ENCODE measurements at regions not wholly inside any gene's neighbourhood (a gene's known extent, or its start where the extent isn't known, plus 50 kb on each side); places are given as distances from the start of the nearest gene placed in this dataset.

DNA sequence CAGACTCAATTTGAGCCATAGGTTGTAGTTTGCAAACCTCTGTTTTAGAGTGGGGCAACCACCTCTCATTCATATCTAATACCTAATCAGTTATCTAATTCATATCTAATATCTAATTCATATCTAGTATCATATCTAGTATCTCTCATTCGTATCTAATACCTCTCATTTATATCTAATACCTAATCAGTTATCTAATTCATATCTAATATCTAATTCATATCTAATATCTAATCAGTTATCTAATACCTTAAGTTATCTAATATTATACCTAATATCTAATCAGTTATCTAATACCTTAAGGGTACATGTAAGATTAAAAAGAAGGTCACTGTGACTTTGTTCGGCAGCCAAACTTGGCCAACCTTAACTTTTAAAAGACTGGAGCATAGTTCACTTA is 403.4 kb upstream of the MMADHC start:
- Mint-ChIP-seq H3K4me3 (no peak overlapping the region), H3K9me3 (no peaks in the 10 kb centered on the region), H3K27me3 (ENCODE audit: low read depth, poor library complexity) (peaks cover 3% of the 10 kb centered on the region), H3K27ac (no peak overlapping the region), H3K4me1 (peaks cover 8% of the 10 kb centered on the region), H3K36me3 (ENCODE audit: low read depth) (no peaks in the 10 kb centered on the region)
- DNase-seq, result no peak
- TF ChIP-seq, protein P1, sequence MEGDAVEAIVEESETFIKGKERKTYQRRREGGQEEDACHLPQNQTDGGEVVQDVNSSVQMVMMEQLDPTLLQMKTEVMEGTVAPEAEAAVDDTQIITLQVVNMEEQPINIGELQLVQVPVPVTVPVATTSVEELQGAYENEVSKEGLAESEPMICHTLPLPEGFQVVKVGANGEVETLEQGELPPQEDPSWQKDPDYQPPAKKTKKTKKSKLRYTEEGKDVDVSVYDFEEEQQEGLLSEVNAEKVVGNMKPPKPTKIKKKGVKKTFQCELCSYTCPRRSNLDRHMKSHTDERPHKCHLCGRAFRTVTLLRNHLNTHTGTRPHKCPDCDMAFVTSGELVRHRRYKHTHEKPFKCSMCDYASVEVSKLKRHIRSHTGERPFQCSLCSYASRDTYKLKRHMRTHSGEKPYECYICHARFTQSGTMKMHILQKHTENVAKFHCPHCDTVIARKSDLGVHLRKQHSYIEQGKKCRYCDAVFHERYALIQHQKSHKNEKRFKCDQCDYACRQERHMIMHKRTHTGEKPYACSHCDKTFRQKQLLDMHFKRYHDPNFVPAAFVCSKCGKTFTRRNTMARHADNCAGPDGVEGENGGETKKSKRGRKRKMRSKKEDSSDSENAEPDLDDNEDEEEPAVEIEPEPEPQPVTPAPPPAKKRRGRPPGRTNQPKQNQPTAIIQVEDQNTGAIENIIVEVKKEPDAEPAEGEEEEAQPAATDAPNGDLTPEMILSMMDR (IDR thresholded peaks at IDR 0.05), result no peak

DNA sequence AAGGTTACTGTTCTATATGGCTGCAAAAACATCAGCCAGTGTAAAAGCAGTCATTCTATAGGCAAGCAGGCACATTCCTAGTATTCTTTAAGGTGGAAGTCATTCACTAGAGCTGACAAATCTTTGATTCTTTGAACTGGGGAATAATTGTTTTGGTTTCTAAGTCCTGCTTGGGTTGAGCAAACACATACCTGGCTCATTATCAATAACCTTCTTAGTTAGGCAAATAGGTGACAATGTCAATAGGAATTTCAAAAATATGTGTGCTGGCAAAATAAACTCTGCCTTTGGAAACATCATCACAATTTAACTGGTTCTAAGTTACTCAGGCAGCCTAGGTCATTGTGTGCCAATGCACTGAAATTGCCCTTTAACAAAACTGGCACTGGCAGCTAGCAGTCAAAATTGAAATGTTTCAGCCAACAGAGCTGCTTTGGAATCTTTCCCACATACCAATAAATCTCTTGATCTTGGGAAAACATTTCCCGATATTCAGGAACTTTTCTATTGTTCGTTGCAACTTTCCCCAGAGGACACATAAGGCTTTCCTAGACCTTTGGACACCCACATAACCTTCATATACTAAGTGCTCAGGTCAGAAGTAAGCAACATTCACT is 402.0 kb upstream of the MMADHC start:
- Mint-ChIP-seq H3K4me1 (peaks cover 4% of the 10 kb centered on the region), H3K9me3 (no peaks in the 10 kb centered on the region), H3K27me3 (ENCODE audit: low read depth, poor library complexity) (peaks cover 3% of the 10 kb centered on the region), H3K4me3 (no peak overlapping the region), H3K36me3 (ENCODE audit: low read depth) (no peaks in the 10 kb centered on the region), H3K27ac (no peak overlapping the region)
- no peak for DNase-seq
- TF ChIP-seq, protein P1 (IDR thresholded peaks at IDR 0.05), result no peak

DNA sequence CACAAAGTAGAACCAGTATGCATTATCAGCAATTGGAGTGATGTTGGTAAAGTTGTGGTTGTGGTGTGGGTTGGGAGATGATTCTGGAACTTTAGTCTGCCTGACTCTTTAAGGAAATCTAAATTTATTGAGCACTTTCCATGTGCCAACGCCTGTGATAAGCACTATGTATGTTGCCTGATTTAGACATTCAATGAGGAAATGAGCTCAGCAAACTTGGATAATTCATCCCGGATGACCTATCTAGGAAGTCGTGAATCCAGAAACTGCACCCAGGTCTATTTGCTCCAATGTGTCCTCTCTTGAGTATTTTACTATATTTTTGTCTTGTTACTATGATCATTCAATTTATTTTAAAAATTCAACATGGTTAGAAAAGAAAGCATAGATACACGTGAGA is 400.8 kb upstream of the MMADHC start:
- TF ChIP-seq, protein P1 (IDR thresholded peaks at IDR 0.05), result no peak
- Mint-ChIP-seq H3K4me1 (no peaks in the 10 kb centered on the region), H3K9me3 (no peaks in the 10 kb centered on the region)

DNA sequence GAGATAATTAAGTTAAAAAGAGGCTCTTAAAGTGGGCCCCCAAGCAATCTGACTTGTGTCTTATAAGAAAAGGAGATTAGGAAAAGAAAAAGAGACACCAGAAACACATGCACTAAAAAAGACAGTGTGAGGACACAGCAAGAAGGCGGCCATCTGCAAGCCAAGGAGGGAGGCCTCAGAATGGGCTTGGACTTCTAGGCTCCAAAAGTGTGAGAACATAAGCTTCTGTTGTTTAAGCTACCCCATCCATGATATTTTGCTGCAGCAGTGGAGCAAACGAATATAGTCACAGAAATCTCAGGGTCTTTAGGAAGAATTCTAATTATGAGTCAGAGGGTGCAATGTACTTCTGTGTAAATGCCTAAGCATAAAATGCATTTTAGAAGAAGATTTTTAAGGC is 399.3 kb upstream of the MMADHC start:
- Mint-ChIP-seq H3K9me3 (no peaks in the 10 kb centered on the region), H3K4me3 (no peak overlapping the region), H3K4me1 (no peaks in the 10 kb centered on the region), H3K36me3 (ENCODE audit: low read depth) (no peaks in the 10 kb centered on the region), H3K27ac (no peak overlapping the region), H3K27me3 (ENCODE audit: low read depth, poor library complexity) (peaks cover 3% of the 10 kb centered on the region)
- TF ChIP-seq, protein P1 (IDR thresholded peaks at IDR 0.05), result no peak
- no peak for DNase-seq

More for the DNA sequence above, 400.8 kb upstream of the MMADHC start:
- no peak for DNase-seq
- H3K27me3 Mint-ChIP-seq (ENCODE audit: low read depth, poor library complexity), result peaks cover 3% of the 10 kb centered on the region
- no peaks in the 10 kb centered on the region for H3K36me3 Mint-ChIP-seq (ENCODE audit: low read depth)
- H3K27ac Mint-ChIP-seq, result no peak overlapping the region
- H3K4me3 Mint-ChIP-seq, result no peak overlapping the region

DNA sequence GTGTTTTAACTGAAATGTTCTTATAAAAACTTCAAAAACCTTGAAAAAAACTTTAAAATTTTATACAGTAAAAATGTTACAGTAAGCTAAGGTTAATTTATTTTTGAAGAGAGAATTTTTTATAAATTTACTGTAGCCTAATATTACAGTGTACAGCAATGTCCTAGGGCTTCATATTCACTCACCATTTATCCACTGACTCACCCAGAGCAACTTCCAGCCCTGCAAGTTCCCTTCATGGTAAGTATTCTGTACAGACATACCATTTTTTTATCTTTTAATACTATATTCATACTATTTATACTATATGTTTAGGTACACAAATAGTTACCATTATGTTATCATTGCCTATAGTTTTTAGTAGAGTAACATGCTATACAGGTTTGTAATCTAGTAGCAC is 396.7 kb upstream of the MMADHC start:
- no peaks in the 10 kb centered on the region for H3K36me3 Mint-ChIP-seq (ENCODE audit: low read depth)
- no peaks in the 10 kb centered on the region for H3K4me1 Mint-ChIP-seq
- no peak overlapping the region for H3K27ac Mint-ChIP-seq
- H3K27me3 Mint-ChIP-seq (ENCODE audit: low read depth, poor library complexity), result peaks cover 3% of the 10 kb centered on the region
- DNase-seq, result no peak
- TF ChIP-seq, protein P1 (IDR thresholded peaks at IDR 0.05), result no peak
- peaks cover 16% of the 10 kb centered on the region for H3K9me3 Mint-ChIP-seq
- H3K4me3 Mint-ChIP-seq, result no peak overlapping the region

DNA sequence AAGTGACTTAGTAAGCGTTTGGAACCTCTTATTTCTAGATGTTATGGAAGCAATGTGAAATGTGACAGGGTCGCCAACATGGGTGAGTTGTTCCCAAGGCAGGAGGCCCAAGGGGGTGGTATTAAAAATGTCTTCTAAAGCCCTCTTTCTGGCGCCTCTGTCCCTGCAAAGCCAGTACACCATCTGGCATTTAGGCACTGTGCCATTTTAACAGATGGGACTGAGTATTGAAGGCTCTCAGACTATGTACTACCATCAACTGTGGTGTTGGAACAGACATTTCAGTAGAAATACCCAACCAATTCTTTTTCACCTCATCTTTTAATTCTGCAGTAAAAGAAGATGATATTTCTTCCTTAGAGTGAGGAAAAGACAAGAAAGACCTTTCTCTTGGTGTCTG is 384.5 kb upstream of the MMADHC start:
- Mint-ChIP-seq H3K27me3 (ENCODE audit: low read depth, poor library complexity) (peaks cover 2% of the 10 kb centered on the region), H3K27ac (no peak overlapping the region), H3K36me3 (ENCODE audit: low read depth) (peaks cover 11% of the 10 kb centered on the region), H3K9me3 (peaks cover 34% of the 10 kb centered on the region), H3K4me3 (no peak overlapping the region), H3K4me1 (no peaks in the 10 kb centered on the region)
- TF ChIP-seq, protein P1 (IDR thresholded peaks at IDR 0.05), result no peak
- DNase-seq, result no peak

Measured in nephron progenitor cell (in vitro differentiated cells).